CD1c-positive myeloid dendritic cell (primary cell): ENCODE measurements at regions not wholly inside any gene's neighbourhood (a gene's known extent, or its start where the extent isn't known, plus 50 kb on each side); places are given as distances from the start of the nearest gene placed in this dataset.

Source experiments
- DNase-seq: peaks from one replicate; pipeline ENCODE4 v3.0.0-alpha.2; 2016; ENCODE audit errors: extremely low spot score

GRCh38 chr5:68562308-68562707 lies 346.8 kb downstream of the PIK3R1 start:
- no peak for DNase-seq

- DNase-seq, result no peak
Measured at GRCh38 chr5:68565427-68565826, 349.9 kb downstream of the PIK3R1 start.

DNA sequence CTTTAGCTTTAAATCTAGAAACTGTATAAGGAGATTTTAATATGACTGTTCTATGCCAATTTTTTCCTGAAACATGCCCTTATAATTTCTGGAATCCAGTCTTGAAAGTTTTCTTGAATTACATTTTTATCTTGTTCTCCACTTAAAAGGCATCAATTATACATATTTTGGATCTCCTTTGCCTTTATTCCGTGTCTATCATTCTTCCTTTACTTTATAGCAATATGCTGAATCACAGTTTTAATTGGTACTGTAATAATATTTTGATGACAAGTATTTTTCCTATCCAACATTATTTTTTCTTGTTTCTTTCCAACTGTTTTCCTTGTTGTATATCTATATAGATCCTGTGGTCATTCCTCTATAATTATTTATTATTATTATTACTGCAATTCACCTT lies 361.2 kb downstream of the PIK3R1 start:
- DNase-seq, result no peak

DNA sequence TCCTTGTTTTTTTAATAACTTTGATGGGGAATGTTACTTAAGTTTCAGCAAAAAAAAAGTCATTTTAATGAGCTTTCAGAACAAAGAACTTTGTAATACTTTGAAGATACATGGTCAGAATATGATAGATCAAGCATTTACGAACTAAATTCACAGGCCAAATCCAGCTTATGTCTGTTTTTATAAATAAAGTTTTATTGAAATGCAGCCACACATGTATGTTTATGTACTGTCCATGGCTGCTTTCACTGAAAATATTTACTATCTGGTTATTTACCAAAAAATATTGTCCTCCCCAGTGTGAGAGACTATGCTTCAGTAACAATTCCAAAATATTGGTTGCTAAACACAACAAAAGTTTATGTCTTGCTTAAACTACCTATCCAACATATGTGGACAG lies 366.7 kb downstream of the PIK3R1 start:
- DNase-seq, result no peak

DNA sequence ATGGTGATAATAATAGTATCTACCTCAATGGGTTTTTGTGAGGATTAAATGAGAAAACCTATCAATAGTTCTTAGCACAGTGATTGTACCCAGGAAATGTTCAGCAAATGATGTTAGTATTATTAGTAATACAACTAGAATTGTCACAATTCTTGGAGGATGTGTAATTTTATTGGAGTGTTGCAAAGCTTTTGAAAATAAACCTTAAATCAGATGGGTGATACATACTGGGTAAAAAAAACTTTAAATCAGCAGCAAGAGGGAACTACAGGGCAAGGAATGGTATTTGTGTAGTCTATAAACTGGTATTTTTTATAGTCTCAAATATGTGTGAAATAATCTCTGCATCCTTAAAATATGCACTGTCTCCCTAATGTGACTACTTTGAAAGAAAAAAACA lies 371.6 kb downstream of the PIK3R1 start:
- no peak for DNase-seq

- DNase-seq, result no peak
Measured at GRCh38 chr5:68591850-68592249, 376.3 kb downstream of the PIK3R1 start.

- DNase-seq, result peak; percentile 22
Measured at GRCh38 chr5:68592351-68592750, 376.8 kb downstream of the PIK3R1 start.

GRCh38 chr5:68593211-68593671 lies 377.7 kb downstream of the PIK3R1 start:
- DNase-seq, result no peak

DNA sequence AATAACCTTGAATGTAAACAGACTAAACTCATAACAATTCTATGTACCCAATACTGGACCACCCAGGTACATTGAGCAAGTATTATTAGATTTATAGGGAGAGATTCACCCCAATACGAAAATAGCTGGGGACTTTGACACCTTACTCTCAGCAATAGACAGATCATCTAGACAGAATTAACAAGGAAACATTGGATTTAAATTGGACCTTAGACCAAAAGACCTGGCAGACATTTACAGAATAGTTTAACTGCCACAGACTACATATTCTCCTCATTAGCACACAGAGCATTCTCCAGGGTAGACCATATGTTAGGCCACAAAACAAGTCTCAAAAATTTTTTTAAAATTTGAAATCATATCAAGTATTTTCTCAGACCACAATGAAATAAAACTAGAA lies 397.4 kb downstream of the PIK3R1 start:
- no peak for DNase-seq

DNA sequence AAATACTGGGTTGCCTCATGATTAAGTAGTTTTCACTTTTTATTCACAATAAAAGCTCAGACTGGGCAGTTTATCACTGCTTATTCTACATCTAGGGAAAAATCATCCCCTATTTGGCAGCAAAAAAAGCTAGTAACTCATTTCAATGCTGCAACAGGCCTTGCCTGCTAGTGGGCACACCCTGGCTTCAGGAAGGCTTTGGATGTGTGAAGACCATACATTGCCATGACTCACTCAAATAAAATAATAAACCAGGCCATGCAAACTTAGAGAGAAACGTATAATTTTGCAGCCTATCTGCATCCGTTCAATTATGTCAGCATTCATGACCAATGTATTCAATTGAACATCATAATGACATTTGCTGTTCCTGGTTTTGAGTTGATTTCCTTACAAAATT lies 402.9 kb downstream of the PIK3R1 start:
- no peak for DNase-seq

DNA sequence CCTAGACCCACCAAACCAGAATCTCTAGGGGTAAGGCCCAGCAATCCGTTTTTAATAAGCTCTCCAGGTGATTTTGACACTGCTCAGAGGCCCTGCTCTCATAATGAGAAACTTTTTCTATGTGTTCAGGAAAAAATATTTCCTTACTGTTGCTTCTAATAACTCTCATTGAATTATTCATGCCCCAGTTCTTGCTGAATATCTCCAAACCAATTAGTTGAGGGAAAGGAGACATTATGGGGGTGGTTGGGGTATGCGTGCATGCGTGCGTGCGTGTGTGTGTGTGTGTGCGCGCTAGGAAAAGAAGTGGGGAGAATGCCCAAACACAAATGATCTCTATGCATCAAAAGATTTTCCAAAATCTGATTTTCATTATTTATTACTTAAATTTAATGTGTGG lies 411.4 kb downstream of the PIK3R1 start:
- DNase-seq, result no peak

DNA sequence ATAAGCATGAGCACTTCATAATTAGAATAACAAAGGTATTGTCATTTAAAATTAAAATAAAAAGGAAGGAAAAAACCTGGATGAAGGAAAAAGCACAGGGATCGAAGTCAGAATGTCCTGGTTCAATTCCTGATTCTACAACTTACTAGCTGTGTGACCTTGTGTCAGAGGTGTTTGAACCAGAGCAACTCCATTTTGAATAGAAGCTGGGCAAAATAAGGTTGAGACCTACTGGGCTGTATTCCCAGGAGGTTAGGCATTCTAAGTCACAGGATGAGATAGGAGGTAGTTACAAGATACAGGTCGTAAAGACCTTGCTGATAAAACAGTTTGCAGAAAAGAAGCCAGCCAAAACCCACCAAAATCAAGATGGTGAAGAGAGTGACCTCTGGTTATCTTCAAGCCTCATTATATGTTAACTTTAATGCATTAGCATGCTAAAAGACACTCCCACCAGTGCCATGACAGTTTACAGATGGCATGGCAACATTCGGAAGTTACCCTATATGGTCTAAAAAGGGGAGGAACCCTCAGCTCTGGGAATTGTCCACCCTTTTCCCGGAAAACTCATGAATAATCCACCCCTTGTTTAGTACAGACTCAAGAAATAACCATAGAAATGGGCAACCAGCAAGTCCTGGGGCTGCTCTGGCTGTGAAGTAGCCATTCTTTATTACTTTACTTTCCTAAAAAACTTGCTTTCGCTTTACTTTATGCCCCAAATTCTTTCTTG lies 412.7 kb downstream of the PIK3R1 start:
- no peak for DNase-seq

DNA sequence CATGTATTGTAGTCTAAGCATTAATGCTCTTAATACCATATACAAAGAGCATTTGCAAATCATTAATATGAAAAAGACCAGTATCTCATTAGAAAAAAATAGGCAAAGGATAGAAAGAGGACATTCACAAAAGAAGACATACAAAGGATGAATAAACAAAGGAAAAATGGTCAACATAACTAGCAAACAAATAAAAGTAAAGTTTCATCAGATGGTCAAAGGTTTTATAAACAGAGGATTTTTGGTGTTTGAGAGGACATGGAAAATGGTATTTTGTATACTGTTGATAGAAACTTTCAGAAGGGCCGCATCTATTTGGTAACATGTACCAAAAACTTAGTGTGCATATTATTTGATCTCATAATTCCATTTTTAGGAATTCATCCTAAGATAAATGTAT lies 414.8 kb downstream of the PIK3R1 start:
- no peak for DNase-seq

DNA sequence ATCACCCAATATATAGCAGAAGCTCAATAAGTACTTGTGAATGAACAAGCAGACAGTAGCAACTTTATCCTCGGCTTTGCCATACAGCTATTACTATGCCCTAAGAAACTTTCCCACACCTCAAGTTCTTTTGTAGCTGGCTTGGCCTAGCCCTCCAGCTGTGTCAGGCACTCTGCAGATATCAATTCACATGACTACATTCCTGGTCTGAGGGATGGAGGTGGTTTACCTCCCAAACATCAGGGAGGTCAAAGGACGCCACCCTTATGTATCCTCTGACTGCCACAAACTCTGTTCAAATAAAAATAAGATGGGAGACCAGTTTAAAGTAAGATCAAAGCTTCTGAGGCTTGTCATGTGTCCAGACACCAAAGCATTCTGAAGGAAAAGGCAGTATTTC lies 416.3 kb downstream of the PIK3R1 start:
- no peak for DNase-seq

- DNase-seq, result no peak
Measured at GRCh38 chr5:68641211-68641610, 425.7 kb downstream of the PIK3R1 start.

- DNase-seq, result no peak
Measured at GRCh38 chr5:68643064-68643463, 427.5 kb downstream of the PIK3R1 start.

- DNase-seq, result no peak
Measured at GRCh38 chr5:68644971-68645370, 429.4 kb downstream of the PIK3R1 start.

DNA sequence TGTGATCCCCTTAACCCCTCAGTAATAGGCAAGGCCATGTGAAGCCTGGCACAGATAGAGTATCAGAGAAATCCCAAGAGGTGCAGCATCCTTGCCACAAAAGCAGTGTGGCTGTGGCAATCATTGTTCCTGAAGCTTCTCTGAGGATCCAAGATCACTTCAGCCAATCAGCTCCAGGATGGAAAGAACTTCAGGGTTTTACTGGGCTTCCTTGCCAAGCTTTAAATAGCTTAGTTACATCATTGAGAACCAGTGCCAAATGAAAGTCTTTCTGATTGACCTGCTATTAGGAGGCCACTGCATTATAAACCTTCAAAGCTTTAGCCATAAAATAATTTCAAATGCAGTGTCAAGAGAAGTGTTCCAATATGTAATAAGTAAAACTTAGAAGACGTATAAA lies 430.6 kb downstream of the PIK3R1 start:
- DNase-seq, result no peak

- no peak for DNase-seq
Measured at GRCh38 chr5:68647743-68648142, 432.2 kb downstream of the PIK3R1 start.

- DNase-seq, result no peak
Measured at GRCh38 chr5:68648944-68649857, 433.6 kb downstream of the PIK3R1 start.

DNA sequence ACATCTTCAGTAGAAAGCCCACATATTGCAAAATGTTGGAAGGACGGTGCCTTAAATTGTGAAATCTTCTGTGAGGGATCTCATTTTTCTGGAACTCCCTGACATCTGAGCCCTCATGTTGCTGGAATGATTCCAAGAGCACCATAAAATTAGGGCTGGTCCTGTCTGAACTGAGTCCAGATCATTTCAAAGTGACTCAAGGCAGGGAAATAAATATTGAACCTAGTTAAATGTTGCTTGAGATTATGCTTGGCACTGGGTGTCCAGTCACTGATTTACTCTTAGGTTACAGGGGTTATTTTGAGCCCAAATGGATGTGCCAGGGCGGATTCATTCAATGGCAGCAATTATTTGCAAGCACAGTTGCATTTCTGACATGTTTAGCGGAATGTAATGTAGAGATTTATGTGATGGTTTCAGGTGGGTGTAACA lies 437.0 kb downstream of the PIK3R1 start:
- DNase-seq, result no peak

GRCh38 chr5:68653471-68653870 lies 437.9 kb downstream of the PIK3R1 start:
- no peak for DNase-seq
